PC-9 (cell line): ENCODE measurements at regions not wholly inside any gene's neighbourhood (a gene's known extent, or its start where the extent isn't known, plus 50 kb on each side); places are given as distances from the start of the nearest gene placed in this dataset.

ENCODE experiments used
- CTCF ChIP-seq: fragments of 200-600 bp; sonication (generic); conservative IDR thresholded peaks from 2 replicates; pipeline ENCODE4 v1.6.1; 2017; ENCODE audit warnings: mixed run types, antibody characterized with exemption, mild to moderate bottlenecking, moderate library complexity
- EZH2 ChIP-seq: fragments of 200-600 bp; sonication (generic); IDR thresholded peaks from 2 replicates; pipeline ENCODE4 v1.8.0; 2017; ENCODE audit warnings: antibody characterized with exemption, low read depth

GRCh38 chr2:224213396-224213795 lies 174.3 kb upstream of the SERPINE2 start:
- TF ChIP-seq CTCF (no peak), EZH2 (no peak)
